ENCODE measurements at regions not wholly inside any gene's neighbourhood (a gene's known extent, or its start where the extent isn't known, plus 50 kb on each side); places are given as distances from the start of the nearest gene placed in this dataset.

DNA sequence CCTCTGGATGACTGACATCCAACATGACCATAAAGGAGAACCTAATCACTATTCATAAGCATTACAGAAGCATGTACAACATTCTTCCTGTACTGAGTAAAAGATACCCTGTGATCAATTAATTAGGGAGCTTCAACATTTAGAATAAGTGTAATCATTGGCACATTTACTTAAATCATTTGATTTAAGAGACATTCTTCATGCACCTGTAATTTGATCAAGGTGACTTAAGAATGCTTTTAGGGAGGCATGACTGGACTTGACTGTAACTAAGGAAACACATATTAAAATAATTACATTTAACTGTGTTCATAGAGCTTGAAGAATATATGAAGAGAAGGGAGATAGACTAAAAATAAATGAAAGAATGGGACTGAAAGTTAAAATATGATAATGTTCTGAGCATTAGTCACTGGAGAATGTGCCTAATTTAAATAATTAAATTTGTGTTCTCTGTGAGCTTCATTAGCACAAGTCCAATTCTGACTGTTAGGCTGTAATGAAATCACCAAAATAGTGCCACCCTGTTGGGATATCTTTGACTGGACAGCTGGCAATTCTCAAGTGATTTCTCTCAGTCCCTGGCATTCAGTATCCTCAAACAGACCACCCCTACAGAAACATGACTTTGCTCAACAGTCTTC, 295.5 kb upstream of the ADGRB3 start:
- TF ChIP-seq EP300 (IDR thresholded peaks at IDR 0.05; ENCODE audit: borderline replicate concordance) (no peak), EGR1 (IDR thresholded peaks at IDR 0.05) (no peak), CEBPB (IDR thresholded peaks at IDR 0.05) (no peak), YY1 (IDR thresholded peaks at IDR 0.05; ENCODE audit: low read depth) (no peak), TAF1 (IDR thresholded peaks at IDR 0.05; ENCODE audit: low read depth) (no peak), TCF12 (IDR thresholded peaks at IDR 0.05; ENCODE audit: low read depth) (no peak)
- TF ChIP-seq, protein P1, sequence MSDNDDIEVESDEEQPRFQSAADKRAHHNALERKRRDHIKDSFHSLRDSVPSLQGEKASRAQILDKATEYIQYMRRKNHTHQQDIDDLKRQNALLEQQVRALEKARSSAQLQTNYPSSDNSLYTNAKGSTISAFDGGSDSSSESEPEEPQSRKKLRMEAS (IDR thresholded peaks at IDR 0.05) = no peak
- TF ChIP-seq, protein P2, sequence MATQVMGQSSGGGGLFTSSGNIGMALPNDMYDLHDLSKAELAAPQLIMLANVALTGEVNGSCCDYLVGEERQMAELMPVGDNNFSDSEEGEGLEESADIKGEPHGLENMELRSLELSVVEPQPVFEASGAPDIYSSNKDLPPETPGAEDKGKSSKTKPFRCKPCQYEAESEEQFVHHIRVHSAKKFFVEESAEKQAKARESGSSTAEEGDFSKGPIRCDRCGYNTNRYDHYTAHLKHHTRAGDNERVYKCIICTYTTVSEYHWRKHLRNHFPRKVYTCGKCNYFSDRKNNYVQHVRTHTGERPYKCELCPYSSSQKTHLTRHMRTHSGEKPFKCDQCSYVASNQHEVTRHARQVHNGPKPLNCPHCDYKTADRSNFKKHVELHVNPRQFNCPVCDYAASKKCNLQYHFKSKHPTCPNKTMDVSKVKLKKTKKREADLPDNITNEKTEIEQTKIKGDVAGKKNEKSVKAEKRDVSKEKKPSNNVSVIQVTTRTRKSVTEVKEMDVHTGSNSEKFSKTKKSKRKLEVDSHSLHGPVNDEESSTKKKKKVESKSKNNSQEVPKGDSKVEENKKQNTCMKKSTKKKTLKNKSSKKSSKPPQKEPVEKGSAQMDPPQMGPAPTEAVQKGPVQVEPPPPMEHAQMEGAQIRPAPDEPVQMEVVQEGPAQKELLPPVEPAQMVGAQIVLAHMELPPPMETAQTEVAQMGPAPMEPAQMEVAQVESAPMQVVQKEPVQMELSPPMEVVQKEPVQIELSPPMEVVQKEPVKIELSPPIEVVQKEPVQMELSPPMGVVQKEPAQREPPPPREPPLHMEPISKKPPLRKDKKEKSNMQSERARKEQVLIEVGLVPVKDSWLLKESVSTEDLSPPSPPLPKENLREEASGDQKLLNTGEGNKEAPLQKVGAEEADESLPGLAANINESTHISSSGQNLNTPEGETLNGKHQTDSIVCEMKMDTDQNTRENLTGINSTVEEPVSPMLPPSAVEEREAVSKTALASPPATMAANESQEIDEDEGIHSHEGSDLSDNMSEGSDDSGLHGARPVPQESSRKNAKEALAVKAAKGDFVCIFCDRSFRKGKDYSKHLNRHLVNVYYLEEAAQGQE (IDR thresholded peaks at IDR 0.05; ENCODE audit: low read depth) = no peak

DNA sequence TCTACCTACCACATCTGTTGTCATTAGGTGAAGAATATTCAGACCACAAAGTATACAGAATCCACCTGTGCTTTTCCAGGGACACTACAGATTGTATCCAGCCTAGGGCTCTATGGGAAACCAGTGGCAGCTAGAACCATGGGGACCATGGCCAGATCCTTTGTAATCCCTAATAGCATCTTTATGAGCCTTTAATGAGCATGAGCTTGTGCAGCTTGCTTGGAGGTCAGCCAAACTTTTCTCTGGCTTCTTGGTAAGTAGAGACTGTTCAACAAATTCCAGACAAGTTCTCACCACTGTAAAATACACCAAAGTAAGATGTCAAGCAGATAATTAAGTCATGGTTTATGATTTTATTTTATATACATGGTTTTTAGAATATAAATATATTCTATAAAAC, 301.6 kb upstream of the ADGRB3 start:
- TF ChIP-seq, protein P2 (IDR thresholded peaks at IDR 0.05; ENCODE audit: low read depth) = no peak
- TF ChIP-seq TCF12 (IDR thresholded peaks at IDR 0.05; ENCODE audit: low read depth) = no peak
- TF ChIP-seq, protein P3, sequence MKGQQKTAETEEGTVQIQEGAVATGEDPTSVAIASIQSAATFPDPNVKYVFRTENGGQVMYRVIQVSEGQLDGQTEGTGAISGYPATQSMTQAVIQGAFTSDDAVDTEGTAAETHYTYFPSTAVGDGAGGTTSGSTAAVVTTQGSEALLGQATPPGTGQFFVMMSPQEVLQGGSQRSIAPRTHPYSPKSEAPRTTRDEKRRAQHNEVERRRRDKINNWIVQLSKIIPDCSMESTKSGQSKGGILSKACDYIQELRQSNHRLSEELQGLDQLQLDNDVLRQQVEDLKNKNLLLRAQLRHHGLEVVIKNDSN (IDR thresholded peaks at IDR 0.05) = no peak
- no peak for TF ChIP-seq CREB1 (IDR thresholded peaks at IDR 0.05; ENCODE audit: low read depth)
- no peak for TF ChIP-seq ZBTB7A (IDR thresholded peaks at IDR 0.05; ENCODE audit: low read depth)
- TF ChIP-seq EP300 (IDR thresholded peaks at IDR 0.05; ENCODE audit: borderline replicate concordance) = no peak
- TF ChIP-seq TAF1 (IDR thresholded peaks at IDR 0.05; ENCODE audit: low read depth) = no peak
- no peak for TF ChIP-seq FOXM1 (IDR thresholded peaks at IDR 0.05; ENCODE audit: borderline replicate concordance, low read depth)

DNA sequence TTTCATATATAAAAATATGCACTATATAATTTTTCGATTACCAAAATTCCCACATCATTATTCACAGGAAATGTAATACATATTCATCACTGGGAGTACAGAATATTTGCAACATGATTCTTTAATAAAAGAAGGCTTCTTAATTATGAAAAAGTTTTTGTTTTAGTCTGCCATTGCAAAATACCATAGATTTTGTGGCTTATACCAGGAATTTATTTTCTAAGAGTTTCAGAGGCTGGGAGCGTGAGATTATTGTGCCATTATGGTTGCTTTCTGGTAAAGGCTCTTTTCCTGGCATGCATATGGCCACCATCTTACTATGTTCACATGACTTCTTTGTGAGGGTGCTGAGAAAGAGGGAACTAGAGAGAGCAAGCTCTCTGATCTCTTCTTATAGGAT, 306.9 kb upstream of the ADGRB3 start:
- no peak for TF ChIP-seq YY1 (IDR thresholded peaks at IDR 0.05; ENCODE audit: low read depth)
- no peak for TF ChIP-seq RAD21 (IDR thresholded peaks at IDR 0.05; ENCODE audit: low read depth)
- TF ChIP-seq CEBPB (IDR thresholded peaks at IDR 0.05) = no peak
- no peak for TF ChIP-seq EGR1 (IDR thresholded peaks at IDR 0.05)
- no peak for TF ChIP-seq TAF1 (IDR thresholded peaks at IDR 0.05; ENCODE audit: low read depth)
- TF ChIP-seq, protein P1 (IDR thresholded peaks at IDR 0.05) = no peak
- TF ChIP-seq TEAD4 (IDR thresholded peaks at IDR 0.05) = no peak
- TF ChIP-seq FOXM1 (IDR thresholded peaks at IDR 0.05; ENCODE audit: borderline replicate concordance, low read depth) = no peak
- no peak for TF ChIP-seq CREB1 (IDR thresholded peaks at IDR 0.05; ENCODE audit: low read depth)
- TF ChIP-seq ZBTB7A (IDR thresholded peaks at IDR 0.05; ENCODE audit: low read depth) = no peak

DNA sequence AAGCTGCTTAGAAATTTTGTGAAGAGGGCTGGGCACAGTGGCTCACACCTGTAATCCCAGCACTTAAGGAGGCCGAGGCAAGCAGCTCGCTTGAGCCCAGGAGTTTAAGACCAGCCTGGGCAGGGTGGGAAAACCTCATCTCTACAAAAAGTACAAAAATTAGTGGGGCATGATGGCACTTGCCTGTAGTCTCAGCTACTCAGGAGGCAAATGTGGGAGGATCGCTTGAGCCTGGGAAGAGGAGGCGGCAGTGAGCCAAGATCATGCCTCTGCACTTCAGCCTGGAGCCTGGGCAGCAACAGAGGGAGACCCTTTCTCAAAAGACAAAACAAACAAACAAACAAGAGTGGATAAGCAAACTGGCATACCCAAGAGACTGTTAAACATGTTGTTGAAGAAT, 308.3 kb upstream of the ADGRB3 start:
- TF ChIP-seq YY1 (IDR thresholded peaks at IDR 0.05; ENCODE audit: low read depth) = no peak
- no peak for TF ChIP-seq CEBPB (IDR thresholded peaks at IDR 0.05)
- TF ChIP-seq TCF12 (IDR thresholded peaks at IDR 0.05; ENCODE audit: low read depth) = no peak
- TF ChIP-seq CREB1 (IDR thresholded peaks at IDR 0.05; ENCODE audit: low read depth) = no peak
- no peak for TF ChIP-seq ZBTB7A (IDR thresholded peaks at IDR 0.05; ENCODE audit: low read depth)
- TF ChIP-seq EP300 (IDR thresholded peaks at IDR 0.05; ENCODE audit: borderline replicate concordance) = no peak
- TF ChIP-seq RAD21 (IDR thresholded peaks at IDR 0.05; ENCODE audit: low read depth) = no peak
- TF ChIP-seq, protein P1 (IDR thresholded peaks at IDR 0.05) = no peak
- TF ChIP-seq NFIC (IDR thresholded peaks at IDR 0.05) = no peak
- TF ChIP-seq, protein P3 (IDR thresholded peaks at IDR 0.05) = no peak
- TF ChIP-seq, protein P2 (IDR thresholded peaks at IDR 0.05; ENCODE audit: low read depth) = no peak
- TF ChIP-seq TAF1 (IDR thresholded peaks at IDR 0.05; ENCODE audit: low read depth) = no peak
- TF ChIP-seq TEAD4 (IDR thresholded peaks at IDR 0.05) = no peak
- no peak for TF ChIP-seq FOXM1 (IDR thresholded peaks at IDR 0.05; ENCODE audit: borderline replicate concordance, low read depth)
- TF ChIP-seq EGR1 (IDR thresholded peaks at IDR 0.05) = no peak
